ENCODE measurements at regions not wholly inside any gene's neighbourhood (a gene's known extent, or its start where the extent isn't known, plus 50 kb on each side); places are given as distances from the start of the nearest gene placed in this dataset.

GRCh38 chr3:57009802-57010201 lies 50.7 kb upstream of the SPATA12 start:
- DNase-seq = no peak

GRCh38 chr3:57009367-57009766 lies 51.1 kb upstream of the SPATA12 start:
- DNase-seq = no peak

- DNase-seq = no peak
Measured at GRCh38 chr3:57007521-57008460, 52.7 kb upstream of the SPATA12 start.

- DNase-seq = no peak
Measured at GRCh38 chr3:57006949-57007419, 53.5 kb upstream of the SPATA12 start.

GRCh38 chr3:57006179-57006657 lies 54.2 kb upstream of the SPATA12 start:
- DNase-seq = no peak

- DNase-seq = no peak
Measured at GRCh38 chr3:57004229-57004628, 56.2 kb upstream of the SPATA12 start.

GRCh38 chr3:57003676-57004075 lies 56.8 kb upstream of the SPATA12 start:
- no peak for DNase-seq

GRCh38 chr3:57001356-57001755 lies 59.1 kb upstream of the SPATA12 start:
- no peak for DNase-seq

- no peak for DNase-seq
Measured at GRCh38 chr3:57000012-57000411, 60.5 kb upstream of the SPATA12 start.

- DNase-seq = no peak
Measured at GRCh38 chr3:56999547-56999946, 60.9 kb upstream of the SPATA12 start.

- no peak for DNase-seq
Measured at GRCh38 chr3:56998076-56998529, 62.4 kb upstream of the SPATA12 start.

- DNase-seq = no peak
Measured at GRCh38 chr3:56997675-56998074, 62.8 kb upstream of the SPATA12 start.

GRCh38 chr3:56997041-56997440 lies 63.4 kb upstream of the SPATA12 start:
- DNase-seq = no peak

- no peak for DNase-seq
Measured at GRCh38 chr3:56994391-56994790, 66.1 kb upstream of the SPATA12 start.

- no peak for DNase-seq
Measured at GRCh38 chr3:56990641-56991015, 69.8 kb upstream of the SPATA12 start.

GRCh38 chr3:56989977-56990640 lies 70.4 kb upstream of the SPATA12 start:
- DNase-seq = no peak

- DNase-seq = no peak
Measured at GRCh38 chr3:56989169-56989976, 71.1 kb upstream of the SPATA12 start.

GRCh38 chr3:56988458-56989168 lies 71.9 kb upstream of the SPATA12 start:
- DNase-seq = peak; percentile 56

- DNase-seq = no peak
Measured at GRCh38 chr3:56987238-56987895, 73.1 kb upstream of the SPATA12 start.

- DNase-seq = no peak
Measured at GRCh38 chr3:56986347-56986746, 74.1 kb upstream of the SPATA12 start.

- no peak for DNase-seq
Measured at GRCh38 chr3:56985878-56986277, 74.6 kb upstream of the SPATA12 start.

- DNase-seq = no peak
Measured at GRCh38 chr3:56985460-56985859, 75.0 kb upstream of the SPATA12 start.

Measured in activated CD4-positive, alpha-beta T cell treated with anti-CD3 and anti-CD28 coated beads for 1 hour (primary cell).